HCT116 (cell line): ENCODE measurements at regions not wholly inside any gene's neighbourhood (a gene's known extent, or its start where the extent isn't known, plus 50 kb on each side); places are given as distances from the start of the nearest gene placed in this dataset.

Experiments
- ATAC-seq: fragments of 200-7000 bp; cut with Tn5 transposase; 2 replicates; pipeline ENCODE4 v1.9.1; 2020; ENCODE audit warnings: mild to moderate bottlenecking, moderate library complexity
- BruUV-seq: library from RNA; stranded (reverse); fragments of 400-500 nt; replicated peaks from 2 replicates; lab custom pipeline; 2021; lab: Mats Ljungman, UMichigan
- CTCF ChIA-PET: fragments of 300-600 bp; sonication (Branson Sonifier 250); formaldehyde crosslinking; loops from one replicate; lab custom pipeline; 2021; ENCODE audit warnings: antibody characterized with exemption; lab: Charles Lee
- POLR2A ChIA-PET: fragments of 300-600, 350-600 bp; sonication (Branson Sonifier 250); formaldehyde crosslinking; loops from one replicate; lab custom pipeline; 2021; ENCODE audit warnings: antibody characterized with exemption; lab: Charles Lee
- RAD21 ChIA-PET, 2 experiments: fragments of 300-600 bp; sonication (Branson Sonifier 250); formaldehyde crosslinking; loops; one replicate each; lab custom pipeline; 2023; ENCODE audit warnings: low total read pairs in 2 of 2; ENCODE audit not compliant: uncharacterized antibody in 2 of 2, unreplicated experiment in 2 of 2, low non-redundant PET in 1 of 2; lab: Charles Lee
- DNase-seq: peaks from one replicate; pipeline ENCODE4 v3.0.0-alpha.2; 2010; ENCODE audit warnings: low read depth, low spot score
- H2AFZ ChIP-seq: fragments of 200-600 bp; shearing (Covaris generic), sonication (generic); 2 replicates; pipeline ENCODE4 v1.6.1; 2017; ENCODE audit warnings: low read depth, mixed run types, mixed read lengths, antibody characterized with exemption, low read length; ENCODE audit not compliant: poor library complexity, severe bottlenecking
- H3K27ac ChIP-seq: 2 replicates; pipeline ENCODE4 v1.5.1; 2012; ENCODE audit warnings: low read depth, low read length
- H3K27me3 ChIP-seq: fragments of 200-600 bp; sonication (generic); 2 replicates; pipeline ENCODE4 v1.6.1; 2016; ENCODE audit warnings: mixed run types, low read length, mixed read lengths; ENCODE audit not compliant: insufficient read depth
- H3K36me3 ChIP-seq, 2 experiments: fragments of 200-500 bp in 1 of 2; fragments of 200-600 bp in 1 of 2; sonication (Bioruptor generic) in 1 of 2; sonication (generic) in 1 of 2; 2 replicates each; pipeline versions ENCODE4 v1.5.1 to v1.6.1; 2014 to 2016; ENCODE audit warnings: low read length in 2 of 2, inconsistent platforms in 1 of 2, mixed read lengths in 1 of 2, mixed run types in 1 of 2; ENCODE audit not compliant: insufficient read depth in 2 of 2, control insufficient read depth in 1 of 2
- H3K4me1 ChIP-seq, 2 experiments: fragments of 200-600 bp in 1 of 2; sonication (generic) in 1 of 2; 2 replicates each; pipeline versions ENCODE4 v1.5.1 to v1.6.1; 2012 to 2017; ENCODE audit warnings: low read length in 2 of 2, inconsistent platforms in 1 of 2, mild to moderate bottlenecking in 1 of 2, mixed read lengths in 1 of 2, mixed run types in 1 of 2, moderate library complexity in 1 of 2; ENCODE audit not compliant: insufficient read depth in 2 of 2, control insufficient read depth in 1 of 2
- H3K4me2 ChIP-seq: fragments of 200-600 bp; sonication (generic); 2 replicates; pipeline ENCODE4 v1.6.1; 2017; ENCODE audit warnings: mixed run types, low read length, mixed read lengths
- H3K4me3 ChIP-seq, 2 experiments: fragments of 200-600 bp in 1 of 2; sonication (generic) in 1 of 2; replicated peaks in 1 of 2; 2 replicates each; pipeline ENCODE4 v1.5.1; 2011 to 2016; ENCODE audit warnings: low read length in 2 of 2, control low read depth in 1 of 2, low read depth in 1 of 2, mild to moderate bottlenecking in 1 of 2, mixed read lengths in 1 of 2, mixed run types in 1 of 2
- H3K79me2 ChIP-seq: fragments of 200-600 bp; sonication (generic); 2 replicates; pipeline ENCODE4 v1.6.1; 2017; ENCODE audit warnings: mild to moderate bottlenecking, mixed run types, low read length, moderate library complexity, mixed read lengths; ENCODE audit not compliant: insufficient read depth
- H3K9ac ChIP-seq: fragments of 200-600 bp; sonication (generic); 2 replicates; pipeline ENCODE4 v1.6.1; 2016; ENCODE audit warnings: low read length, mixed read lengths
- H3K9me2 ChIP-seq: fragments of 200-600 bp; sonication (generic), shearing (Covaris generic); 2 replicates; pipeline ENCODE4 v1.6.1; 2017; ENCODE audit warnings: mixed run types, mild to moderate bottlenecking, moderate library complexity; ENCODE audit not compliant: insufficient read depth
- H3K9me3 ChIP-seq, 2 experiments: fragments of 200-500 bp in 1 of 2; fragments of 200-600 bp in 1 of 2; sonication (Bioruptor generic) in 1 of 2; sonication (generic) in 1 of 2; 2 replicates each; pipeline ENCODE4 v1.6.1; 2014 to 2017; ENCODE audit warnings: low read length in 2 of 2, mixed read lengths in 2 of 2, inconsistent platforms in 1 of 2, low read depth in 1 of 2, mild to moderate bottlenecking in 1 of 2, mixed run types in 1 of 2, moderate library complexity in 1 of 2; ENCODE audit not compliant: control insufficient read depth in 1 of 2, insufficient read depth in 1 of 2
- H4K20me1 ChIP-seq: fragments of 200-600 bp; sonication (generic), shearing (Covaris generic); 2 replicates; pipeline ENCODE4 v1.6.1; 2017; ENCODE audit warnings: mixed run types, mild to moderate bottlenecking, moderate library complexity; ENCODE audit not compliant: insufficient read depth
- EGR1 ChIP-seq: IDR thresholded peaks from 2 replicates; pipeline ENCODE4 v1.6.1; 2012; ENCODE audit warnings: low read depth
- EZH2 ChIP-seq: fragments of 200-600 bp; sonication (generic); IDR thresholded peaks from 2 replicates; pipeline ENCODE4 v1.6.1; 2017; ENCODE audit warnings: antibody characterized with exemption, mixed run types
- EZH2phosphoT487 ChIP-seq: fragments of 200-600 bp; IDR thresholded peaks from 2 replicates; pipeline ENCODE4 v1.6.1; 2018; ENCODE audit warnings: antibody characterized with exemption, borderline replicate concordance
- FOSL1 ChIP-seq: IDR thresholded peaks from 2 replicates; pipeline ENCODE4 v1.6.1; 2012; ENCODE audit warnings: low read depth
- POLR2A ChIP-seq: IDR thresholded peaks from 2 replicates; pipeline ENCODE4 v1.7.0; 2011; ENCODE audit warnings: borderline replicate concordance; ENCODE audit not compliant: insufficient read depth, insufficient read length; ENCODE audit errors: extremely low read depth
- POLR2AphosphoS5 ChIP-seq: IDR thresholded peaks from 2 replicates; pipeline ENCODE4 v1.6.1; 2011; ENCODE audit warnings: mild to moderate bottlenecking, low read depth, low read length, moderate library complexity
- SIN3A ChIP-seq: IDR thresholded peaks from 2 replicates; pipeline ENCODE4 v1.6.1; 2012; ENCODE audit warnings: low read depth
- TCF7L2 ChIP-seq: IDR thresholded peaks from 2 replicates; pipeline ENCODE4 v1.7.0; 2011; ENCODE audit warnings: borderline replicate concordance, inconsistent platforms; ENCODE audit not compliant: insufficient read depth, insufficient read length; ENCODE audit errors: extremely low read depth
- ZFX ChIP-seq: fragments of 450-650 bp; IDR thresholded peaks from 2 replicates; pipeline ENCODE4 v1.6.1; 2017
- ZNF274 ChIP-seq: fragments of 200-500 bp; sonication (Bioruptor generic); IDR thresholded peaks from 2 replicates; pipeline ENCODE4 v1.6.1; 2014; ENCODE audit warnings: mild to moderate bottlenecking, low read depth, low read length, inconsistent platforms
- intact Hi-C: fragments of 100-400 bp; cut with micrococcal nuclease; formaldehyde crosslinking; loops from 2 replicates; pipeline ENCODE4 v1.10.0; 2022
- TF ChIP-seq, protein P1 (sequence below): IDR thresholded peaks from 2 replicates; pipeline ENCODE4 v1.6.1; 2012
- TF ChIP-seq, protein P2 (sequence below): IDR thresholded peaks from 2 replicates; pipeline ENCODE4 v1.6.1; 2012; ENCODE audit warnings: low read depth
- TF ChIP-seq, protein P3 (sequence below): IDR thresholded peaks from 2 replicates; pipeline ENCODE4 v1.6.1; 2011; ENCODE audit warnings: mild to moderate bottlenecking, low read length, moderate library complexity; ENCODE audit not compliant: insufficient replicate concordance; ENCODE audit errors: extremely low read depth

DNA sequence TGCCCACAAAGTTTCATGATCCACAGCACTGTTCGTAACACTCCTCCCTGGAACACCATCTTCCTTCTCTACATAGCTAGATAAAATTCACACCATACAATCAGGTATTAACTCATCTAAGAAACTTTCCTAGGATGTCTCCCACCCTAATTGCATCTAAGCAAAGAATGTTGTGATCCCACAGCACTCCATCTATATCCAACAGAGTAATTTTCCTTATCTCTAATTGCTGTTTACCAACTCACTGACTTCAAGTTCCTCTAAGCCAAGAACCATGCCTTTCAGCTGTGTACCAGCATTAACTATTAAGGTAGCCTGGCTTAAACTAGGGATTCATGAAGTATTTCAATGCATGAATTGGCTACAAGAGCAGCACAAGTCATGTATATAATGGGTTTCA is 114.2 kb downstream of the SIPA1L2 start (continued):
- no peak for TF ChIP-seq EZH2

DNA sequence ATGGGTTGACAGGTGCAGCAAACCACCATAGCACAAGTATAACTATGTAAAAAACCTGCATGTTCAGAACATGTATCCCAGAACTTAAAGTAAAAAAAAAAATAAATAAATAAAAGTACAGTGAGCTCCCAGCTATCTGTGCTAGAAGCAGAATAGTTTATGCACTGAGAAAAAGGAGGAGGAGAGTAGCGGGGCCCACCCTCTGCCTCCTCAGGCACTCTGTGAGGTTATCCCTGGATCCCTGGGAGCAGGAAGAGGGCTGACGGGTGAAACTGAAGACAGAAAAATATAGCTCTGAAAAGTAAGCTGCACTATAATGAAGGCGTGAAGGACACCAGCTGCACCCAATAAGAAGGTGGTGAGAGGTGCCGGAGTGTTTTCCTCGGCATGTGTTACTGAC is 117.2 kb downstream of the SIPA1L2 start:
- H3K36me3 ChIP-seq, result no peaks in the 10 kb centered on the region
- no TSS peak for BruUV-seq
- H3K4me1 ChIP-seq, result no peaks in the 10 kb centered on the region
- DNase-seq, result no peak
- RAD21 ChIA-PET, result no interaction called here
- no peak for ATAC-seq
- no peak overlapping the region for H2AFZ ChIP-seq
- TF ChIP-seq, protein P1, sequence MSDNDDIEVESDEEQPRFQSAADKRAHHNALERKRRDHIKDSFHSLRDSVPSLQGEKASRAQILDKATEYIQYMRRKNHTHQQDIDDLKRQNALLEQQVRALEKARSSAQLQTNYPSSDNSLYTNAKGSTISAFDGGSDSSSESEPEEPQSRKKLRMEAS, result no peak
- no peak for TF ChIP-seq POLR2A
- TF ChIP-seq, protein P2, sequence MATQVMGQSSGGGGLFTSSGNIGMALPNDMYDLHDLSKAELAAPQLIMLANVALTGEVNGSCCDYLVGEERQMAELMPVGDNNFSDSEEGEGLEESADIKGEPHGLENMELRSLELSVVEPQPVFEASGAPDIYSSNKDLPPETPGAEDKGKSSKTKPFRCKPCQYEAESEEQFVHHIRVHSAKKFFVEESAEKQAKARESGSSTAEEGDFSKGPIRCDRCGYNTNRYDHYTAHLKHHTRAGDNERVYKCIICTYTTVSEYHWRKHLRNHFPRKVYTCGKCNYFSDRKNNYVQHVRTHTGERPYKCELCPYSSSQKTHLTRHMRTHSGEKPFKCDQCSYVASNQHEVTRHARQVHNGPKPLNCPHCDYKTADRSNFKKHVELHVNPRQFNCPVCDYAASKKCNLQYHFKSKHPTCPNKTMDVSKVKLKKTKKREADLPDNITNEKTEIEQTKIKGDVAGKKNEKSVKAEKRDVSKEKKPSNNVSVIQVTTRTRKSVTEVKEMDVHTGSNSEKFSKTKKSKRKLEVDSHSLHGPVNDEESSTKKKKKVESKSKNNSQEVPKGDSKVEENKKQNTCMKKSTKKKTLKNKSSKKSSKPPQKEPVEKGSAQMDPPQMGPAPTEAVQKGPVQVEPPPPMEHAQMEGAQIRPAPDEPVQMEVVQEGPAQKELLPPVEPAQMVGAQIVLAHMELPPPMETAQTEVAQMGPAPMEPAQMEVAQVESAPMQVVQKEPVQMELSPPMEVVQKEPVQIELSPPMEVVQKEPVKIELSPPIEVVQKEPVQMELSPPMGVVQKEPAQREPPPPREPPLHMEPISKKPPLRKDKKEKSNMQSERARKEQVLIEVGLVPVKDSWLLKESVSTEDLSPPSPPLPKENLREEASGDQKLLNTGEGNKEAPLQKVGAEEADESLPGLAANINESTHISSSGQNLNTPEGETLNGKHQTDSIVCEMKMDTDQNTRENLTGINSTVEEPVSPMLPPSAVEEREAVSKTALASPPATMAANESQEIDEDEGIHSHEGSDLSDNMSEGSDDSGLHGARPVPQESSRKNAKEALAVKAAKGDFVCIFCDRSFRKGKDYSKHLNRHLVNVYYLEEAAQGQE, result no peak
- TF ChIP-seq, protein P3, sequence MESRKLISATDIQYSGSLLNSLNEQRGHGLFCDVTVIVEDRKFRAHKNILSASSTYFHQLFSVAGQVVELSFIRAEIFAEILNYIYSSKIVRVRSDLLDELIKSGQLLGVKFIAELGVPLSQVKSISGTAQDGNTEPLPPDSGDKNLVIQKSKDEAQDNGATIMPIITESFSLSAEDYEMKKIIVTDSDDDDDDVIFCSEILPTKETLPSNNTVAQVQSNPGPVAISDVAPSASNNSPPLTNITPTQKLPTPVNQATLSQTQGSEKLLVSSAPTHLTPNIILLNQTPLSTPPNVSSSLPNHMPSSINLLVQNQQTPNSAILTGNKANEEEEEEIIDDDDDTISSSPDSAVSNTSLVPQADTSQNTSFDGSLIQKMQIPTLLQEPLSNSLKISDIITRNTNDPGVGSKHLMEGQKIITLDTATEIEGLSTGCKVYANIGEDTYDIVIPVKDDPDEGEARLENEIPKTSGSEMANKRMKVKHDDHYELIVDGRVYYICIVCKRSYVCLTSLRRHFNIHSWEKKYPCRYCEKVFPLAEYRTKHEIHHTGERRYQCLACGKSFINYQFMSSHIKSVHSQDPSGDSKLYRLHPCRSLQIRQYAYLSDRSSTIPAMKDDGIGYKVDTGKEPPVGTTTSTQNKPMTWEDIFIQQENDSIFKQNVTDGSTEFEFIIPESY, result no peak
- no peak for TF ChIP-seq POLR2AphosphoS5
- no peak for TF ChIP-seq TCF7L2
- TF ChIP-seq SIN3A, result no peak
- TF ChIP-seq EZH2phosphoT487, result no peak
- no peak for TF ChIP-seq FOSL1
- no peak for TF ChIP-seq EGR1
- no peak for TF ChIP-seq ZFX
- TF ChIP-seq ZNF274, result no peak
- no peak overlapping the region for H3K4me3 ChIP-seq
- intact Hi-C loops, result no loop called here
- H3K79me2 ChIP-seq, result 0 out of 2 replicates have a peak, but pooled peaks cover 2% of the 10 kb centered on the region
- no peak overlapping the region for H3K9ac ChIP-seq
- CTCF ChIA-PET, result no interaction called here
- no peaks in the 10 kb centered on the region for H3K9me2 ChIP-seq
- H3K27ac ChIP-seq, result no peak overlapping the region
- POLR2A ChIA-PET, result no interaction called here
- no peaks in the 10 kb centered on the region for H4K20me1 ChIP-seq
- no peak overlapping the region for H3K4me2 ChIP-seq
- no peaks in the 10 kb centered on the region for H3K27me3 ChIP-seq
- H3K9me3 ChIP-seq, result no peaks in the 10 kb centered on the region
